ENCODE measurements at regions not wholly inside any gene's neighbourhood (a gene's known extent, or its start where the extent isn't known, plus 50 kb on each side); places are given as distances from the start of the nearest gene placed in this dataset.
A peak's percentile ranks its signal among the peaks of the same experiment; 100 is the strongest.
"Not testable (repeated sequence)": the region's sequence is repeated elsewhere in the genome, so short reads cannot be mapped to it uniquely, and the experiment has no call there.

- H3K27ac Mint-ChIP-seq, result no peak overlapping the region
- Histone ChIP-seq H3K9me3 (ENCODE audit: control insufficient read depth in 2 of 2, low read length in 2 of 2) (no peaks in the 10 kb centered on the region), H3K36me3 (ENCODE audit: control insufficient read depth, insufficient read depth, low read length) (no peaks in the 10 kb centered on the region), H3K4me1 (ENCODE audit: control insufficient read depth, insufficient read depth, low read length, poor library complexity, severe bottlenecking) (no peaks in the 10 kb centered on the region), H3K4me3 (ENCODE audit: low read depth, low read length) (no peak overlapping the region), H3K27ac (ENCODE audit: insufficient read depth, low read length, poor library complexity, severe bottlenecking) (no peak overlapping the region), H3K27me3 (ENCODE audit: control insufficient read depth, insufficient read depth, low read length) (no peaks in the 10 kb centered on the region)
- no peaks in the 10 kb centered on the region for H3K36me3 Mint-ChIP-seq
- DNase-seq (no peak), ATAC-seq (ENCODE audit: low read depth in 2 of 2) (no peak)
- H3K4me3 Mint-ChIP-seq, result peak overlapping the region in 1 of 4 donors; percentile 8
- no peaks in the 10 kb centered on the region for H3K27me3 Mint-ChIP-seq
- no peaks in the 10 kb centered on the region for H3K4me1 Mint-ChIP-seq
- H3K9me3 Mint-ChIP-seq, result peaks cover 0 to 3% (median 0%) of the 10 kb centered on the region in 7 donors
These were observed 357.6 kb upstream of the RPS23 start for GRCh38 chr5:82635561-82636288.

DNA sequence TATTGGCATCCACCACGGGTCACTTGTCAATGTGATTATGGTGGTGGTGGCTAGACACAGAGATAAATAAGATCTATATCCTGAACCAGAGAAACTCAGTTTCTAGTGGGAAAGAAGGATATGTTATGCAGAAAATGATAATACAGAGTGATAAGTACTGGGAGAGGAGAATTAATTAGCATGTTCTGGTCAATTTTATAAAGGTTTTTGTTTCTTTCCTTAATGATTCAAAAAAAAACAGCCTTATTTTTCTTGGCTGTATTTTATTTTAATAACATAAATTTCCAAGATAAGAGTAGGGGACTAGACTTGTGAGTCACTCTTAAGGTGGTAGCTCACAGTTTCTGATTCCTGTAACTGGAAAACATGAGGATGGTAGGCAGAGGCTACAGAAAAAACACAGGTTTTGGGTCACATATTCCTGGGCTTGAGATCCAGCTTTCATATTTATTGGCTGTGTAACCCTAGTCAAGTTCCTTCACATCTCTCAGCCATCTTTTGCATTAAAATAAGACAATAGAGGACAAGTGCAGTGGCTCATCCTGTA, 350.3 kb upstream of the RPS23 start:
- Histone ChIP-seq H3K4me3 (ENCODE audit: low read depth, low read length) (no peak overlapping the region), H3K27me3 (ENCODE audit: control insufficient read depth, insufficient read depth, low read length) (no peaks in the 10 kb centered on the region), H3K9me3 (ENCODE audit: control insufficient read depth in 2 of 2, low read length in 2 of 2) (no peaks in the 10 kb centered on the region), H3K36me3 (ENCODE audit: control insufficient read depth, insufficient read depth, low read length) (no peaks in the 10 kb centered on the region), H3K4me1 (ENCODE audit: control insufficient read depth, insufficient read depth, low read length, poor library complexity, severe bottlenecking) (no peaks in the 10 kb centered on the region), H3K27ac (ENCODE audit: insufficient read depth, low read length, poor library complexity, severe bottlenecking) (no peak overlapping the region)
- Mint-ChIP-seq H3K27ac (no peak overlapping the region), H3K4me3 (no peak overlapping the region), H3K27me3 (peaks cover 6% of the 10 kb centered on the region), H3K36me3 (no peaks in the 10 kb centered on the region), H3K4me1 (no peaks in the 10 kb centered on the region), H3K9me3 (peaks cover 0 to 1% (median 0%) of the 10 kb centered on the region in 7 donors)
- ATAC-seq (ENCODE audit: low read depth in 2 of 2) (no peak), DNase-seq (no peak)

GRCh38 chr5:82626905-82627591, 348.9 kb upstream of the RPS23 start:
- not testable (repeated sequence) for DNase-seq; ATAC-seq (ENCODE audit: low read depth in 2 of 2); H3K9me3 Mint-ChIP-seq; H3K4me3 Mint-ChIP-seq; H3K36me3 ChIP-seq (ENCODE audit: control insufficient read depth, insufficient read depth, low read length); H3K9me3 ChIP-seq (ENCODE audit: control insufficient read depth in 2 of 2, low read length in 2 of 2); H3K4me3 ChIP-seq (ENCODE audit: low read depth, low read length); H3K36me3 Mint-ChIP-seq; H3K4me1 ChIP-seq (ENCODE audit: control insufficient read depth, insufficient read depth, low read length, poor library complexity, severe bottlenecking); H3K27me3 Mint-ChIP-seq; H3K27ac Mint-ChIP-seq; H3K27ac ChIP-seq (ENCODE audit: insufficient read depth, low read length, poor library complexity, severe bottlenecking); H3K4me1 Mint-ChIP-seq; H3K27me3 ChIP-seq (ENCODE audit: control insufficient read depth, insufficient read depth, low read length)

DNA sequence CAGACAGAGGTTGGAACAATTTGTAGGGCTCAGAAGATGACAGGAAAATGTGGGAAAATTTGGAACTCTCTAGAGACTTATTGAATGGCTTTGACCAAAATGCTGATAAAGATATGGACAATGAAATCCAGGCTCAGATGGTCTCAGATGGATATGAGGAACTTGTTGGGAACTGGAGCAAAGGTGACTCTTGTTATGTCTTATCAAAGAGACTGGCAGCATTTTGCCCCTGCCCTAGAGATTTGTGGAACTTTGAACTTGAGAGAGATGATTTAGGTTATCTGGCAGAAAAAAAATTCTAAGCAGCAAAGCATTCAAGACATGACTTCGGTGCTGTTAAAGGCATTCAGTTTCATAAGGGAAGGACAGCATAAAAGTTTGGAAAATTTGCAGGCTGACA, 347.9 kb upstream of the RPS23 start:
- not testable (repeated sequence) for H3K36me3 ChIP-seq (ENCODE audit: control insufficient read depth, insufficient read depth, low read length); H3K9me3 Mint-ChIP-seq; H3K4me3 ChIP-seq (ENCODE audit: low read depth, low read length); H3K27ac ChIP-seq (ENCODE audit: insufficient read depth, low read length, poor library complexity, severe bottlenecking); H3K27me3 Mint-ChIP-seq; H3K36me3 Mint-ChIP-seq; DNase-seq; H3K4me3 Mint-ChIP-seq; H3K9me3 ChIP-seq (ENCODE audit: control insufficient read depth in 2 of 2, low read length in 2 of 2); H3K4me1 ChIP-seq (ENCODE audit: control insufficient read depth, insufficient read depth, low read length, poor library complexity, severe bottlenecking); H3K4me1 Mint-ChIP-seq; ATAC-seq (ENCODE audit: low read depth in 2 of 2); H3K27me3 ChIP-seq (ENCODE audit: control insufficient read depth, insufficient read depth, low read length)
- peak overlapping the region in 1 of 3 donors; percentile 6 for H3K27ac Mint-ChIP-seq

GRCh38 chr5:82624062-82624461, 345.9 kb upstream of the RPS23 start:
- Histone ChIP-seq H3K27me3 (ENCODE audit: control insufficient read depth, insufficient read depth, low read length) (no peaks in the 10 kb centered on the region), H3K36me3 (ENCODE audit: control insufficient read depth, insufficient read depth, low read length) (no peaks in the 10 kb centered on the region), H3K9me3 (ENCODE audit: control insufficient read depth in 2 of 2, low read length in 2 of 2) (no peaks in the 10 kb centered on the region), H3K4me1 (ENCODE audit: control insufficient read depth, insufficient read depth, low read length, poor library complexity, severe bottlenecking) (no peaks in the 10 kb centered on the region), H3K27ac (ENCODE audit: insufficient read depth, low read length, poor library complexity, severe bottlenecking) (no peak overlapping the region), H3K4me3 (ENCODE audit: low read depth, low read length) (no peak overlapping the region)
- ATAC-seq (ENCODE audit: low read depth in 2 of 2) (no peak), DNase-seq (no peak)
- Mint-ChIP-seq H3K4me1 (no peaks in the 10 kb centered on the region), H3K4me3 (no peak overlapping the region), H3K9me3 (peaks cover 0 to 6% (median 0%) of the 10 kb centered on the region in 7 donors), H3K36me3 (no peaks in the 10 kb centered on the region), H3K27ac (no peak overlapping the region), H3K27me3 (peaks cover 6% of the 10 kb centered on the region)

GRCh38 chr5:82622711-82623514, 344.8 kb upstream of the RPS23 start:
- Histone ChIP-seq H3K4me1 (ENCODE audit: control insufficient read depth, insufficient read depth, low read length, poor library complexity, severe bottlenecking) (no peaks in the 10 kb centered on the region), H3K4me3 (ENCODE audit: low read depth, low read length) (no peak overlapping the region), H3K9me3 (ENCODE audit: control insufficient read depth in 2 of 2, low read length in 2 of 2) (no peaks in the 10 kb centered on the region), H3K27me3 (ENCODE audit: control insufficient read depth, insufficient read depth, low read length) (no peaks in the 10 kb centered on the region), H3K27ac (ENCODE audit: insufficient read depth, low read length, poor library complexity, severe bottlenecking) (no peak overlapping the region), H3K36me3 (ENCODE audit: control insufficient read depth, insufficient read depth, low read length) (no peaks in the 10 kb centered on the region)
- DNase-seq, result no peak
- Mint-ChIP-seq H3K4me1 (no peaks in the 10 kb centered on the region), H3K36me3 (no peaks in the 10 kb centered on the region), H3K4me3 (no peak overlapping the region), H3K9me3 (peaks cover 0 to 6% (median 0%) of the 10 kb centered on the region in 7 donors), H3K27me3 (no peaks in the 10 kb centered on the region), H3K27ac (no peak overlapping the region)
- no peak for ATAC-seq (ENCODE audit: low read depth in 2 of 2)

DNA sequence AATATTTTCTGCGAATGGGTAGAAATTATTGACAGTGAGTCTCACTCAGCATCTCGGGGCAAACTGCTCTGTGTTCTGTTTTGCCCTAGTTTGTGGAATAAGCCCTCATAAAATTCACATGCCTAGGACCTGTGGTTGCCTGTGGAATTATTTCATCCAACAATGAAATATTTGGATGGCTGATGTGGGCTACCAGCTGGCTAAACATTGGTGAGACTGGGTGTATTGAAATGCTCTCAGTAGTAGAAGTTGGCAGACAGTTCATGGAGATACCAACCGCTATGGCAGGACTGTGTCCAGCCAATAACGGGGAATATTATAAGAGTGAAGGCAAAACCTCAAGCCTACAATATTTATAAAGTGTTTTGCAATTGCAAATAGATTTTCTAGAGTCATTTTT, 344.1 kb upstream of the RPS23 start:
- Mint-ChIP-seq H3K4me3 (no peak overlapping the region), H3K9me3 (peaks cover 0 to 6% (median 0%) of the 10 kb centered on the region in 7 donors), H3K27ac (no peak overlapping the region), H3K36me3 (no peaks in the 10 kb centered on the region), H3K27me3 (no peaks in the 10 kb centered on the region), H3K4me1 (no peaks in the 10 kb centered on the region)
- Histone ChIP-seq H3K27me3 (ENCODE audit: control insufficient read depth, insufficient read depth, low read length) (no peaks in the 10 kb centered on the region), H3K9me3 (ENCODE audit: control insufficient read depth in 2 of 2, low read length in 2 of 2) (no peaks in the 10 kb centered on the region), H3K4me1 (ENCODE audit: control insufficient read depth, insufficient read depth, low read length, poor library complexity, severe bottlenecking) (no peaks in the 10 kb centered on the region), H3K36me3 (ENCODE audit: control insufficient read depth, insufficient read depth, low read length) (no peaks in the 10 kb centered on the region), H3K4me3 (ENCODE audit: low read depth, low read length) (no peak overlapping the region), H3K27ac (ENCODE audit: insufficient read depth, low read length, poor library complexity, severe bottlenecking) (no peak overlapping the region)
- no peak for ATAC-seq (ENCODE audit: low read depth in 2 of 2)
- DNase-seq, result no peak
